ENCODE measurements at regions not wholly inside any gene's neighbourhood (a gene's known extent, or its start where the extent isn't known, plus 50 kb on each side); places are given as distances from the start of the nearest gene placed in this dataset.

DNA sequence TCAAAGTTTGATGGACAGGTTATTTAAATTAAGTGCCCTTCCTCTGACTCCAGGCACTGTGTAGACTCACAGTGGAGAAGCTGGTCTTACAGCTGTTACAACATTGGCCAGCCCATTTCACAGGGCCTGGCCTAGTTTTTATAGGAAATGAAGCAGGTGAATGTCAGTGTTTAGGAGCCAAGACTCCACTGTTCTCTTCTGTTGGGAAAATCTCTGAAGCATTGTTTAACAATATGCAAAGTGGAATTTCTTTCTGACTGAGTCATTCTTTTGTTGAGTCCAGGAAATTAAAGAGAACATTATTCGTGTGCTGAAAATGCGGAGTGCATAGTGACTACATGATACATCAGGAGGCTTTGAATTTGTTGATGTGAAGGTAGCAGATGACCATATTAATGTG is 64.7 kb downstream of the ARRDC4 start:
- no peak for DNase-seq (ENCODE audit: low read depth in 3 of 3)

GRCh38 chr15:98034731-98035130 is 74.2 kb downstream of the ARRDC4 start:
- no peak for DNase-seq (ENCODE audit: low read depth in 3 of 3)

GRCh38 chr15:98035134-98035533 is 74.6 kb downstream of the ARRDC4 start:
- DNase-seq (ENCODE audit: low read depth in 3 of 3), result no peak

- no peak for DNase-seq (ENCODE audit: low read depth in 3 of 3)
These were observed 75.1 kb downstream of the ARRDC4 start for GRCh38 chr15:98035577-98036010.

GRCh38 chr15:98039596-98039995 is 79.1 kb downstream of the ARRDC4 start:
- DNase-seq (ENCODE audit: low read depth in 3 of 3), result no peak

DNA sequence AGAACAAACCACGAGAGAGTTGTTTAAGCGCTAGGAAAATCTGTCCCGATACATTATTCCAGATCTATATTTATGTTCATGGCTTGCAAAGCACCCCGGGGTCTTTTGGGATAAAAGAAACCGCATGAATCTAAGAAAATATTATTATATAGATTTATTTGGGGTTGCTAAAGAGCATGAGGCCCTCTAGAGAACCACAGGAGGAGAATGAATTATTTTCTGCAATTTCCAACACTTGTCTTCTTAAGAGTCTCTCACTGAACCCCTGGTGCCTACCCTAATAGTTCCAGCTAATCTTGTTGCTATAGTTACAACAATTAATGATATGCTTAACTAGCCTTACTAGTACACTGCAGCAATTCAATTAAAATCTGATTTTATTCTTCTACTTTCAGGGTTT is 79.6 kb downstream of the ARRDC4 start:
- no peak for DNase-seq (ENCODE audit: low read depth in 3 of 3)

GRCh38 chr15:98043160-98044014 is 82.9 kb downstream of the ARRDC4 start:
- no peak for DNase-seq (ENCODE audit: low read depth in 3 of 3)

DNA sequence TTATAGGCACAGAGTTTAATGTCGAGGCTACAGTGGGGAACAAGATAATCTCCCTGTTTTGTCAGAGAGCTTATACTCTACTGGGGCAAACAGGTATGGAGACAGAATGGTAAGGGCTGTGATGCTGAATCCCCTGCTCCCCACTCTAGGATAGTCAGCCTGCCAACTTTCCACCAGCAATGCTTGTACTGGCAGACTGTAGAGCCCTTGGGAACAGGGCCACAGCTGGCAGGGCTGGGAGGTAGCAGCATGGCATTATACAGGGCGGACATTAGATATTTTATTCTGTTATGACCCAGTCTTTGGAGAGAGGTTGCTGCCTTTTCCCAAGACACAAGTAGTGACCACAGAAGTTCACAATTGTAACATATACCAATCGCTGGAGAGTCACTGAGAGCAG is 91.2 kb downstream of the ARRDC4 start:
- DNase-seq (ENCODE audit: low read depth in 3 of 3), result no peak

DNA sequence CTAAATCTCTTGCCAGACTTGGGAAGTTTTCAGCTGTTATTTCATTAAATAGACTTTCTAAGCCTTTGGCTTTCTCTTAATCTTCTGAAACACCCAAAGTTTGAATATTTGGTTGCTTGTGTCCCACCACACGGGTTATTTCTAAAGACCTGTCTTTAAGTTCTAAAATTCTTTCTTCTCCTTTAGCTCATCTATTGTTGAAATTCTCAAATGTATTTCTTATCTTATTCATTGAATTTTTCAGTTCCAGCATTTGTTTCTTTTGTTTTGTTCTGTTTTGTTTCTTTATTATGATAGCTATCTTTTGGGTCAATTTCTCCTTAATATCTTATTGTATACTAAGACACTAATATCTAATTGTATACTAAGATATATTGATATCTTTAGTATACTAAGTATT is 97.0 kb downstream of the ARRDC4 start:
- DNase-seq (ENCODE audit: low read depth in 3 of 3), result no peak

- DNase-seq (ENCODE audit: low read depth in 3 of 3), result no peak
These were observed 102.4 kb downstream of the ARRDC4 start for GRCh38 chr15:98062869-98063268.

- no peak for DNase-seq (ENCODE audit: low read depth in 3 of 3)
These were observed 102.8 kb downstream of the ARRDC4 start for GRCh38 chr15:98063315-98063714.

GRCh38 chr15:98063871-98064270 is 103.4 kb downstream of the ARRDC4 start:
- no peak for DNase-seq (ENCODE audit: low read depth in 3 of 3)

- DNase-seq (ENCODE audit: low read depth in 3 of 3), result no peak
These were observed 106.8 kb downstream of the ARRDC4 start for GRCh38 chr15:98067339-98067738.

DNA sequence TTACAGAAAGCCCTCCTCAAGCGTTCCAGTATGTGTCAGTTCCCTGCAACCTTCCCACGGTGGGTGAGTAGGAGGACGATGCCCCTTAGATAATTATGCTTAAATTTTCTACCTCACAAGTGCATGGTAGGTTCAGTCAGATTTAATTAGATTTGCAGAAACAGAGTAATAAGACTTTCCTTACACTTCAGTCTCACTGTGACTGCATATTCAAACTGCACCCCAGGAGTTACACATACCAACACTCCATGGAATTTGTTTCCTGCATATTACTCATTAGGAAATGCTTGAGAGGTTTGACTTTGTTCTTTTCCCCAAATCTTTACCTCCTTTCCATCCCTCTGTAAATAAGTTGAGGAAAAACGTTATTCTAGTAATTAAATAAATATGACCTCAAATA is 108.8 kb downstream of the ARRDC4 start:
- no peak for DNase-seq (ENCODE audit: low read depth in 3 of 3)

DNA sequence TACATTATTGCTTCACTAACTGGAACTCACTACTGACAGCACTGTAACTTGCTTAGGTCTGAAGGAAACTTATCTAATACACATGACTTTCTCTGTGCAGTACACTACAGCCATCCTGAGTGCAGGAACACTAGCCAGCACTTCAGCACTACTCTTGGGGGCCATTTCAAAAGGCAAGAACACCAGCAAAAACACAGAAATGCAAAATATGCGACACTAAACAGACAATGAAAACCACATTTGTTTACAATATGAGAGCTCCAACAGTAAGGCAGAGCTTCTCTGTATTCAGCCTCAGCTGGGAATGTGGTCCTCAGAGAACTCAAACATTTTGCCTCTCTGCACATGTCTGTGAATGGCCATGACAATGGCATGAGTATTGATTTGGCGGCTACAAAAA is 109.6 kb downstream of the ARRDC4 start:
- DNase-seq (ENCODE audit: low read depth in 3 of 3), result no peak

DNA sequence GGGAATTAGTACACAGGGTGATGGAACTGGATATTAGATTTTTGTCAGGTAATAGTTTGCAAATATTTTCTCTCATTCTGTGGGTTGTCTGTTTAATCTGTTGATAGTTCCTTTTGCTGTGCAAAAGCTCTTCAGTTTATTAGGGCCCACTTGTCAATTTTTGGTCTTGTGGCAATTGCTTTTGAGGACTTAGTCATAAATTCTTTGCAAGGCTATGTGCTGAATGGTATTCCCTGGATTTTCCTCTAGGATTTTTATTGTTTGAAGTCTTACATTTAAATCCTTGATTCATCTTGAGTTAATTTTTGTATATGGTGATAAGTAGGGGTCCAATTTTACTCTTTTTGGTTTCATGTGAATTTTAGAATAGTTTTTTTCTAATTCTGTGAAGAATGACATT is 111.3 kb downstream of the ARRDC4 start:
- DNase-seq (ENCODE audit: low read depth in 3 of 3), result no peak

DNA sequence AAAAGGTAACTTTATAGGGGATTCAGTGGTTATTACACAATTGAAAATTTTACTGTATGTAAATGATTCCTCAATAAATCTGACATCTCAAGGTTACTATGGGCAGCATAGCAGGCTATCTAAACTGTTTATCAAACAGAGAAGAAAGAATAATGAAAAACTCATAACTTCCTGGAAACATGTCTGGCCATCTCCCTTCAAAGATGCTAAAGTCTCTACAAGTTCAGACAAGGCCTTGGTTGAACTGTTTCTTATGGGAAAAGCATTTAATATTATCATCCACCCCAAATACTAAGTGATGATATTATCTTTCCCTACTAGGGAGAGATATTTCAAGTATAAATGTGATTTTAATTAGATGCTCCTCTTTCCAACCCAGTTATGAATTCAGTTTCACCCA is 114.9 kb downstream of the ARRDC4 start:
- DNase-seq (ENCODE audit: low read depth in 3 of 3), result no peak

DNA sequence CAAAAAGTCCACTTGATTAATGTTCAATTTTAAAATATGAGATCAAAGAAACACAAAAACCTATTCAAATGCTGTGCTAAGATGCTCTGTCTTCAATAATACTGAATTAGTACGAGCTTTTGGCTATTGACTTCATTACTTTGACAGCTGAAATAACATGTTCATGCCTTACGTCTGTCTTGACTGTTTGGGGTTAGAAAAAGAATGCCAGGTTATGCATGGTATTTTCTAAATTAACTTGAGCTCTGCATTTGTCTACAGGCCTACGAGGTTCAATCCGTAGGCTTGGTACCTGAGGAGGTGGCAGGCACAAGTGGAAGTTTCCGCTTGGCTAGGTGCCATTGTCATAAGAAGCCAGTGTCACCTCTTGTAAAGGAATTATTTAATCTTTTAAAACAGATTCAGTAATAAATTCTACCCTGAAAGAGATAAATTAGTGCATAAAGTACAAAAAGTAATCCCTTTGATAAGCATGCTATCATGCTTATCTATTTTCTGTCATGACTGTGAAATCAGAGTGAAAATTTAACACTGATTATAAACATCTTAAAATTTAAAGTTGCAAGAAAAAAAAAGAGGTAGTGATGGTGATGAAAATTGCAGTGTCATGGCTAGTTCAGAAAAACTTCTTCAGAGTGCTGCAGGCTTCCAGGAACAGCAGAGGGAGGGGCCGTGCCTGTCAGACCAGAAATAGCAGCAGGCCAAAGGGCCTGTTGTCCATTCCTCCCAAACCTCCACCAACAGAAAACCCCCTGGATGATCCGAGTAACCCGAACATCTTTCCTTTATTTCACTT is 115.7 kb downstream of the ARRDC4 start:
- no peak for DNase-seq (ENCODE audit: low read depth in 3 of 3)

- no peak for DNase-seq (ENCODE audit: low read depth in 3 of 3)
These were observed 116.7 kb downstream of the ARRDC4 start for GRCh38 chr15:98077186-98077585.

DNA sequence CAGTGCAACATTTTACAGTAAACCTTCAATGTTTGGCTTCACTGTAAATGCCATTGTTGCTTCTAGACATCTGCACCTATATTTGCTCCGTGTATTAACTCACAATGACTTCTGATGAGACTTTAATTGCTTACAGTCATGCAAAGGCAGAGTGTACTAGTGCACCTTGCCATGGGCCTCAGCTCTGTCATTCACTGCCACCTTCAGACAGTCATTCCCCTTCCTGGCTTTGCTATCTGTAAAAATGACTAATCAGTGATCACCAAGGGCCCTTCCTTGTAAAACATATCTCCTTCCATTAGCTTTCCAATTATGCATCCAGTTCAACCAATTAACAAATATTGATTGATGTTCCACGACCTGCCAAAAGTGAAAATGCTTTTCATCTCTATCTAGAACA is 120.3 kb downstream of the ARRDC4 start:
- no peak for DNase-seq (ENCODE audit: low read depth in 3 of 3)

GRCh38 chr15:98083203-98083910 is 122.9 kb downstream of the ARRDC4 start:
- no peak for DNase-seq (ENCODE audit: low read depth in 3 of 3)

DNA sequence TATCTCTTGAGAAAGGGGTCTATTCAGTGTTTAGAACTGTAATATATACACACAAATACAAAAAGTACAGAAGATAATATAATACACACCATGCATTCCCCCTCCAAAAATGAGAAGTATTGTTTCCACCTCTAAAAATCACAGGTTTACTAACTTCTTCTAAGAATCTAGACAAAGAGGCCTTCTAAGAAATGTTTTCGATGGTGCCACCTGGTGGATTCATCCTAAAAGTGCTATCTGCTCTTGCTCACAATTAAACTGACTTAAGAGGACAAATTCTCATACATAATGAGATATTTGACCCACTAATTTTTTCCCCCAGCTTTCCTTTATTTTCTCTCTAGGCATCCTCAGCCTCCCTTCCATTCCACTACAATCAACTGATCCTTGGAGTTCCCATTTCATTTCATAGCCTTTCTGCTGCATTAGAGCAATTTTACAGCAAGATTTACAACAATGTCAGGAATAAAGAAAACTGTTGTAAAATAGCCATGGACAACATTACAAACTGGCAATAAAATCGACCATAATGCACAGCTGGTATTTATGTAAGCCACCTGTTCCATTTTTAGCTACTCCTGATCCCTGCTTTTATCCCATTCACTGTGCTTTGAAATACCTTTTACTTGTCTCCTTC is 124.6 kb downstream of the ARRDC4 start:
- peak in 1 of 3 donors; percentile 17 for DNase-seq (ENCODE audit: low read depth in 3 of 3)
